Adrenal gland (tissue), 9 donors: ENCODE measurements at regions not wholly inside any gene's neighbourhood (a gene's known extent, or its start where the extent isn't known, plus 50 kb on each side); places are given as distances from the start of the nearest gene placed in this dataset.

Source experiments
- DNase-seq, 7 donors: peaks; one replicate each; pipeline ENCODE4 v3.0.0-alpha.2; 2019 to 2020
- H3K27ac ChIP-seq, 5 donors: fragments of 200-600 bp; sonication (generic) in 4 of 5; 1 replicate in 3 of 5; 2 replicates in 2 of 5; pipeline versions ENCODE4 v1.5.1 to v1.8.0; 2016 to 2020; ENCODE audit warnings: mild to moderate bottlenecking in 1 of 5
- H3K27me3 ChIP-seq: fragments of 200-600 bp; 2 replicates; pipeline ENCODE4 v1.8.0; 2021
- H3K36me3 ChIP-seq, 2 donors: fragments of 200-600 bp; replicated peaks in 1 of 2; 1 replicate in 1 of 2; 2 replicates in 1 of 2; pipeline versions ENCODE4 v1.5.1 to v1.8.0; 2018 to 2022
- H3K4me1 ChIP-seq, 2 donors: fragments of 200-600 bp; replicated peaks in 1 of 2; 1 replicate in 1 of 2; 2 replicates in 1 of 2; pipeline versions ENCODE4 v1.5.1 to v1.8.0; 2018 to 2021
- H3K4me3 ChIP-seq, 4 donors: fragments of 200-600 bp; sonication (generic) in 3 of 4; one replicate each; pipeline ENCODE4 v1.5.1; 2016 to 2018
- H3K9me3 ChIP-seq, 3 donors: fragments of 200-600 bp; sonication (generic) in 1 of 3; replicated peaks in 1 of 3; 1 replicate in 2 of 3; 2 replicates in 1 of 3; pipeline versions ENCODE4 v1.5.1 to v1.8.0; 2016 to 2021
- CTCF ChIP-seq, 6 experiments: fragments of 450-650 bp in 4 of 6; fragments of 200-600 bp in 2 of 6; sonication (generic) in 1 of 6; IDR thresholded peaks; 1 replicate in 5 of 6; 2 replicates in 1 of 6; pipeline versions ENCODE4 v1.5.1 to v1.8.0; 2016 to 2021; ENCODE audit warnings: antibody characterized with exemption in 6 of 6, mild to moderate bottlenecking in 2 of 6, moderate library complexity in 1 of 6
- POLR2A ChIP-seq, 2 donors: fragments of 450-650 bp; IDR thresholded peaks; one replicate each; pipeline ENCODE4 v1.6.1; 2017; ENCODE audit warnings: antibody characterized with exemption in 2 of 2, mild to moderate bottlenecking in 2 of 2, moderate library complexity in 1 of 2
- WGBS, 4 donors: extraction: QIAGEN DNeasy Blood & Tissue Kit in 2 of 4; methylation state at CpG; one replicate each; pipeline versions ENCODE4 v1.1.5 to v1.1.7; 2013 to 2017; 5-methylcytosine and 5-hydroxymethylcytosine counted together
- intact Hi-C, 2 donors: fragments of 100-400 bp; cut with DNase I; formaldehyde crosslinking; loops; one replicate each; pipeline versions ENCODE4 v1.14.1 to v1.15.0; 2022 to 2023
- donor health status: healthy with polysubstance abuse.
- donor health status: Bipolar disorder and iron deficiency.
- donor health status: DM: yes; HTN: yes; CAD: no.
- donor health status: DM: no; HTN: no; CAD: no.
- donor health status: DM: no; HTN: no; CAD: no.

- H3K4me1 ChIP-seq: peaks cover 0 to 6% of the 10 kb centered on the region in 2 donors
- H3K9me3 ChIP-seq: no peaks in the 10 kb centered on the region
- TF ChIP-seq POLR2A (IDR thresholded peaks at IDR 0.05): no peak
- TF ChIP-seq CTCF (IDR thresholded peaks at IDR 0.05): no peak
- H3K27me3 ChIP-seq: peaks cover 12% of the 10 kb centered on the region
- WGBS, 4 donors: 83 to 85% (median 84%) methylated on average over 4 of the region's 4 CpGs
- H3K27ac ChIP-seq: no peak overlapping the region
- no peaks in the 10 kb centered on the region for H3K36me3 ChIP-seq
- intact Hi-C loops: no loop called here
- no peak for DNase-seq
- H3K4me3 ChIP-seq: no peak overlapping the region
These were observed 94.6 kb downstream of the ING1 start for GRCh38 chr13:110808138-110808537.

- no peak for DNase-seq
- H3K4me1 ChIP-seq: peaks cover 0 to 6% of the 10 kb centered on the region in 2 donors
- intact Hi-C loops: loop anchor here (10.0 kb wide), 2 partner anchors 85 to 125 kb away; no protein-coding TSS in a partner anchor
- H3K36me3 ChIP-seq: no peaks in the 10 kb centered on the region
- H3K27me3 ChIP-seq: peaks cover 12% of the 10 kb centered on the region
- WGBS, 4 donors: 69 to 79% (median 73%) methylated on average over 10 of the region's 10 CpGs
- H3K9me3 ChIP-seq: no peaks in the 10 kb centered on the region
- no peak overlapping the region for H3K4me3 ChIP-seq
- no peak overlapping the region for H3K27ac ChIP-seq
- TF ChIP-seq CTCF (IDR thresholded peaks at IDR 0.05) (no peak), POLR2A (IDR thresholded peaks at IDR 0.05) (no peak)
These were observed 96.5 kb downstream of the ING1 start for GRCh38 chr13:110809871-110810486.

- no peak overlapping the region for H3K4me3 ChIP-seq
- H3K4me1 ChIP-seq: peaks cover 0 to 6% of the 10 kb centered on the region in 2 donors
- H3K36me3 ChIP-seq: no peaks in the 10 kb centered on the region
- no peaks in the 10 kb centered on the region for H3K9me3 ChIP-seq
- peaks cover 12% of the 10 kb centered on the region for H3K27me3 ChIP-seq
- no peak overlapping the region for H3K27ac ChIP-seq
- peak in 1 of 7 donors; percentile 25 for DNase-seq
- TF ChIP-seq CTCF (IDR thresholded peaks at IDR 0.05): no peak
- TF ChIP-seq POLR2A (IDR thresholded peaks at IDR 0.05): no peak
- 56 to 65% (median 60%) methylated on average over 13 to 16 of the region's 16 CpGs for WGBS, 4 donors
- intact Hi-C loops: loop anchor here (10.0 kb wide), 2 partner anchors 86 to 126 kb away; no protein-coding TSS in a partner anchor
These were observed 97.7 kb downstream of the ING1 start for GRCh38 chr13:110811008-110811720.

GRCh38 chr13:110811771-110812120 lies 98.2 kb downstream of the ING1 start:
- intact Hi-C loops: loop anchor here (10.0 kb wide), 2 partner anchors 87 to 127 kb away; no protein-coding TSS in a partner anchor
- Histone ChIP-seq H3K36me3 (no peaks in the 10 kb centered on the region), H3K4me3 (no peak overlapping the region), H3K9me3 (no peaks in the 10 kb centered on the region), H3K27me3 (peaks cover 12% of the 10 kb centered on the region), H3K27ac (no peak overlapping the region), H3K4me1 (peaks cover 0 to 6% of the 10 kb centered on the region in 2 donors)
- TF ChIP-seq POLR2A (IDR thresholded peaks at IDR 0.05) (no peak), CTCF (IDR thresholded peaks at IDR 0.05) (no peak)
- no peak for DNase-seq
- 72 to 83% (median 78%) methylated on average over 7 to 8 of the region's 8 CpGs for WGBS, 4 donors
